Tibial artery (tissue), 4 donors: ENCODE measurements at regions not wholly inside any gene's neighbourhood (a gene's known extent, or its start where the extent isn't known, plus 50 kb on each side); places are given as distances from the start of the nearest gene placed in this dataset.

Experiments used
- DNase-seq, 2 donors: peaks; one replicate each; pipeline ENCODE4 v3.0.0-alpha.2; 2019
- H3K27ac ChIP-seq, 2 donors: fragments of 200-600 bp; sonication (generic) in 1 of 2; 1 replicate in 1 of 2; 2 replicates in 1 of 2; pipeline ENCODE4 v1.5.1; 2018 to 2019; ENCODE audit warnings: mild to moderate bottlenecking in 1 of 2
- H3K27me3 ChIP-seq, 2 donors: fragments of 200-600 bp; sonication (generic) in 1 of 2; one replicate each; pipeline versions ENCODE4 v1.5.1 to v1.6.0; 2016 to 2019
- H3K36me3 ChIP-seq, 3 donors: fragments of 200-600 bp; sonication (generic) in 2 of 3; one replicate each; pipeline ENCODE4 v1.5.1; 2016 to 2019; ENCODE audit warnings: mild to moderate bottlenecking in 2 of 3
- H3K4me1 ChIP-seq, 4 donors: fragments of 200-600 bp; sonication (generic) in 2 of 4; 1 replicate in 3 of 4; 2 replicates in 1 of 4; pipeline ENCODE4 v1.5.1; 2016 to 2019
- H3K4me3 ChIP-seq, 2 donors: fragments of 200-600 bp; sonication (generic) in 1 of 2; 1 replicate in 1 of 2; 2 replicates in 1 of 2; pipeline ENCODE4 v1.5.1; 2018 to 2019; ENCODE audit warnings: mild to moderate bottlenecking in 2 of 2
- H3K9me3 ChIP-seq, 3 donors: fragments of 200-600 bp; sonication (generic) in 1 of 3; one replicate each; pipeline ENCODE4 v1.5.1; 2016 to 2019
- intact Hi-C: fragments of 100-400 bp; cut with DNase I; formaldehyde crosslinking; loops from one replicate; pipeline ENCODE4 v1.15.0; 2023; ENCODE audit warnings: low total_unique reads
- TF ChIP-seq, protein P1 (sequence below), 2 experiments: fragments of 200-600 bp in 1 of 2; fragments of 450-650 bp in 1 of 2; IDR thresholded peaks; one replicate each; pipeline ENCODE4 v1.5.1; 2017 to 2019; ENCODE audit warnings: antibody characterized with exemption in 2 of 2, mild to moderate bottlenecking in 1 of 2, moderate library complexity in 1 of 2

DNA sequence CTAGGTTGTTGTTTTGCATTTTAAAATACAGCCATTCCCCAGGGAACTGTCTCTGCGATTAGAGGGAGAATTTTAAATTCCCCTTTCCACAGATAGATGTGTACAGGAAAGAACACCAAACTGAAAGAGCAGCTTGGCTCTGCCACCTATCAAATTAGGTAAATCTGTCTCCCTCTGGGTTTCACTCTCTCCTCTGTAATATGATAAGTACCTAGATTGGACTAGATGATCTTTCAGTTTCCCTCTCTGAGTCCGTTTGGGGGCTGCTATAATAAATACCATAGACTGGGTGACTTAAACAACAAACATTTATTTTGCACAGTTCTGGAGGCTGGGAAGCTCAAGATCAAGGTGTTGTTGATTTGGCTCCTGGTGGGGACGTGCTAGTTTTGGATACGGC is 186.0 kb downstream of the KIF20B start:
- TF ChIP-seq, protein P1, sequence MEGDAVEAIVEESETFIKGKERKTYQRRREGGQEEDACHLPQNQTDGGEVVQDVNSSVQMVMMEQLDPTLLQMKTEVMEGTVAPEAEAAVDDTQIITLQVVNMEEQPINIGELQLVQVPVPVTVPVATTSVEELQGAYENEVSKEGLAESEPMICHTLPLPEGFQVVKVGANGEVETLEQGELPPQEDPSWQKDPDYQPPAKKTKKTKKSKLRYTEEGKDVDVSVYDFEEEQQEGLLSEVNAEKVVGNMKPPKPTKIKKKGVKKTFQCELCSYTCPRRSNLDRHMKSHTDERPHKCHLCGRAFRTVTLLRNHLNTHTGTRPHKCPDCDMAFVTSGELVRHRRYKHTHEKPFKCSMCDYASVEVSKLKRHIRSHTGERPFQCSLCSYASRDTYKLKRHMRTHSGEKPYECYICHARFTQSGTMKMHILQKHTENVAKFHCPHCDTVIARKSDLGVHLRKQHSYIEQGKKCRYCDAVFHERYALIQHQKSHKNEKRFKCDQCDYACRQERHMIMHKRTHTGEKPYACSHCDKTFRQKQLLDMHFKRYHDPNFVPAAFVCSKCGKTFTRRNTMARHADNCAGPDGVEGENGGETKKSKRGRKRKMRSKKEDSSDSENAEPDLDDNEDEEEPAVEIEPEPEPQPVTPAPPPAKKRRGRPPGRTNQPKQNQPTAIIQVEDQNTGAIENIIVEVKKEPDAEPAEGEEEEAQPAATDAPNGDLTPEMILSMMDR (IDR thresholded peaks at IDR 0.05) = no peak
- H3K27me3 ChIP-seq = no peaks in the 10 kb centered on the region
- H3K36me3 ChIP-seq = no peaks in the 10 kb centered on the region
- DNase-seq = no peak
- H3K9me3 ChIP-seq = no peaks in the 10 kb centered on the region
- intact Hi-C loops = no loop called here
- H3K27ac ChIP-seq = no peak overlapping the region
- H3K4me1 ChIP-seq = no peaks in the 10 kb centered on the region
- no peak overlapping the region for H3K4me3 ChIP-seq

DNA sequence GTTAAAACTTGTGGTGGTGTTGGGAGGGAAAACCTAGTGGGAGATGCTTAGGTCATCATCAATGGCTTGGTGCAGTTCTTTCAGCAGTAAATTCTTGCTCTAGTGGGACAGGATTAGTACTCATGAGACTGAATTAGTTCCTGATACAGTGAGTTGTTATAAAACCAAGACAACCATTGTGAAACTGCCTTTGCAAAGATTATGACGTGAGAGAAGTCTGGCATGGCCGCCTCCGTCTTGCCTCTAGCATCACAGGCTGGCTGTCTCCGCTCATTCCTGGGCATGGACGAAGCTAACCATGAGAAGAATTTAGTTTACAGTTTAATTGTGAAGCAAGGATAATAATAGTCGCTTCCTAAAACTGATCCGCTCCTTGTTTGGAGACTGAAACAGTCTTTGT is 186.4 kb downstream of the KIF20B start:
- intact Hi-C loops = no loop called here
- Histone ChIP-seq H3K4me1 (no peaks in the 10 kb centered on the region), H3K9me3 (no peaks in the 10 kb centered on the region), H3K27me3 (no peaks in the 10 kb centered on the region), H3K27ac (no peak overlapping the region), H3K36me3 (no peaks in the 10 kb centered on the region), H3K4me3 (no peak overlapping the region)
- TF ChIP-seq, protein P1 (IDR thresholded peaks at IDR 0.05) = no peak
- no peak for DNase-seq

DNA sequence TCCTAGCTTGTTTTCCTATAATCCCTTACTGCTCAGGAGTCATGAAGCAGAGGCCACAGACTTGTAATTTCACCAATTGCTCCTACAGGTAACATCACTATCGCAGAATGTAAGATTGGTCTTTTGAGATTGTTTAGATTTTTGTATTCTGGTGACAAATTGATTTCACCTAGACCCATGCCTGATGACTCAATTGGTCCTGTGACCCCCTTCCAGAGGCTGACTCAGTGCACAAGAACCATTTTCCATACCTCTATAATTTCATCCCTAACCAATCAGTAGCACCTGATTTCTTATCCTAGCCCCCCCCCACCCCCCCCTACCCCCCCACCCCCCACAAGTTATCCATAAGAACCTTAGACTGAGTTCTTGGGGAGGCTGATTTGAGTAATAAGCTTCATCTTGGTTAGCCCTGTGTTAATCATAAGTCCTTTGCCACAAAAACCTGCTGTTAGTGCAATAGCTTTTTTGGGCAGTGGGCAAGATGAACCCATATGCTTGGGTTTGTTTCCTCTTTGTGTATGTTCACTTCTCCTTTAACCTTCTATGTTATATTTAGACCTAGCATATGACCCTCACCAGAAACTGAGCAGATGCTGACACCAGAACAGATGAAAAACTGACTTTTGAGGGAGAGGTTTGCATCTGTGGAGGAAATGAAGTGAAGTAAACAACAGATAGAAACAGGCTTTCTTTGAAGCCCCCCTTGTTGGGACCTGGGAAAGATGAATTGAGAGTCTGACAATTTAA is 187.1 kb downstream of the KIF20B start:
- no peak for DNase-seq
- TF ChIP-seq, protein P1 (IDR thresholded peaks at IDR 0.05) = no peak
- Histone ChIP-seq H3K36me3 (no peaks in the 10 kb centered on the region), H3K27me3 (no peaks in the 10 kb centered on the region), H3K4me1 (no peaks in the 10 kb centered on the region), H3K27ac (no peak overlapping the region), H3K4me3 (no peak overlapping the region), H3K9me3 (no peaks in the 10 kb centered on the region)
- intact Hi-C loops = no loop called here

DNA sequence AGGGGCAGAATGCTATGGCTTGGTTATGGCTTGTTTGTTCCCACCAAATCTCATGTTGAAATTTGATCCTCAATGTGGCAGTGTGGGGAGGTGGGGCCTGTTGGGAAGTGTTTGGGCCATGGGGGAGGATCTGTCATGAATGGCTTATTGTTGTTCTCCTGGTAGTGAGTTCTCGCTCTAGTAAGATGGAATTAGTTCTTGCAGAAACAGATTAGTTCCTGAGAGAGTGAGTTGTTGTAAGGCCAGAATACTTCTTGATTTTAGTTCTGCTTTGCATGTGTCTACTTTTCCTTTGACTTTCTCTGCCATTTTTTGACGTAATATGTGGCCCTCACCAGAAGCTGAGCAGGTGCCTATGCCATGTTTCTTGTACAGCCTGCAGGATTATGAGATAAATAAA is 188.2 kb downstream of the KIF20B start:
- no peaks in the 10 kb centered on the region for H3K36me3 ChIP-seq
- no peaks in the 10 kb centered on the region for H3K27me3 ChIP-seq
- no peak for DNase-seq
- intact Hi-C loops = no loop called here
- TF ChIP-seq, protein P1 (IDR thresholded peaks at IDR 0.05) = no peak
- H3K4me3 ChIP-seq = no peak overlapping the region
- H3K4me1 ChIP-seq = no peaks in the 10 kb centered on the region
- H3K27ac ChIP-seq = no peak overlapping the region
- no peaks in the 10 kb centered on the region for H3K9me3 ChIP-seq

DNA sequence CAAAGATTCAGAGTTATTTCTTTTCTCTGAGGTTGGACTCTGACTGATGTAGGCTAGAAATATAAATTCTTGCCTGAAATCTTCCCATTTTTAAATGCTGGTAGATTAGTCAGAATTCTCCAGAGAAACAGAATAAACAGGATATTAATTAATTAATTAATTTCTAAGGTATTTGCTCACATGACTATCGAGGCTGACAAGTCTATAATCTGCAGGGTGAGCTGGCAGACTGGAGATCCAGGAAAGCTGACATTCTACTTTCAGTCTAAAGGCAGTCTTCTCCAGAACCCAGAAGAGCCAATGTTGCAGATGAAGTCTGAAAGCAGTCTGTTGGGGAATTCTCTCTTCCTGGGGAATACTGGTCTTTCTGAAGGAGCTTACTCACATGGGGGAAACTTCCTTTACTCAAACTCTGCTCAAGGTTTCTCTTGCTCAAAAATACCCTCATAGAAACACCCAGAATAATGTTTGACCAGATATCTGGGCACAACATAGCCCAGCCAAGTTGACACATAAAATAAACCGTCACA is 189.7 kb downstream of the KIF20B start:
- Histone ChIP-seq H3K27ac (no peak overlapping the region), H3K27me3 (no peaks in the 10 kb centered on the region), H3K9me3 (no peaks in the 10 kb centered on the region), H3K4me3 (no peak overlapping the region), H3K36me3 (no peaks in the 10 kb centered on the region), H3K4me1 (no peaks in the 10 kb centered on the region)
- intact Hi-C loops = no loop called here
- TF ChIP-seq, protein P1 (IDR thresholded peaks at IDR 0.05) = no peak
- no peak for DNase-seq
